SU-DHL-6 (cell line): ENCODE measurements at regions not wholly inside any gene's neighbourhood (a gene's known extent, or its start where the extent isn't known, plus 50 kb on each side); places are given as distances from the start of the nearest gene placed in this dataset.

ENCODE experiments used
- EZH2phosphoT487 ChIP-seq: fragments of 200-600 bp; sonication (generic), shearing (Covaris generic); conservative IDR thresholded peaks from 2 replicates; pipeline ENCODE4 v1.6.1; 2018; ENCODE audit warnings: mild to moderate bottlenecking, antibody characterized with exemption, low read length, moderate library complexity, mixed read lengths
- TF ChIP-seq, protein P1 (sequence below): fragments of 200-600 bp; sonication (generic); IDR thresholded peaks from one replicate; pipeline ENCODE4 v1.5.1; 2017; ENCODE audit warnings: antibody characterized with exemption, mild to moderate bottlenecking, low read length, moderate library complexity; ENCODE audit not compliant: insufficient read depth, poor library complexity, severe bottlenecking

DNA sequence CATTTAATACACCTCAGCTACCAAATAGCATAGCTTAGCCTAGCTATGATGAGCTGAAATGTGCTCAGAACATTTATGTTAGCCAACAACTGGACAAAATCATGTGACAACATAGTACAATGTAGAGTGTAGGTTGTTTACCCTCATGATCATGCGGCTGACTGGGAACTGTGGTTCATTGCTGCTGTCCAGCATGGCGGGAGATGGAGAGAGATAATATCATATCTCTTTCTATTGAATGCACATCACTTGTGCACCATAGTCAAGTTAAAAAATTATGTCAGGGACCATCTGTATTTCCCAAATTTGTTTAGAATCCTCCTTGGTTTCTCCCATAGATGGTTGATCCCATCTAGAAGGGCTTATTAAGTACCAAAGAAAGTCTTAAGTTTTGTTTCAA lies 151.1 kb upstream of the ELL2 start:
- TF ChIP-seq, protein P1, sequence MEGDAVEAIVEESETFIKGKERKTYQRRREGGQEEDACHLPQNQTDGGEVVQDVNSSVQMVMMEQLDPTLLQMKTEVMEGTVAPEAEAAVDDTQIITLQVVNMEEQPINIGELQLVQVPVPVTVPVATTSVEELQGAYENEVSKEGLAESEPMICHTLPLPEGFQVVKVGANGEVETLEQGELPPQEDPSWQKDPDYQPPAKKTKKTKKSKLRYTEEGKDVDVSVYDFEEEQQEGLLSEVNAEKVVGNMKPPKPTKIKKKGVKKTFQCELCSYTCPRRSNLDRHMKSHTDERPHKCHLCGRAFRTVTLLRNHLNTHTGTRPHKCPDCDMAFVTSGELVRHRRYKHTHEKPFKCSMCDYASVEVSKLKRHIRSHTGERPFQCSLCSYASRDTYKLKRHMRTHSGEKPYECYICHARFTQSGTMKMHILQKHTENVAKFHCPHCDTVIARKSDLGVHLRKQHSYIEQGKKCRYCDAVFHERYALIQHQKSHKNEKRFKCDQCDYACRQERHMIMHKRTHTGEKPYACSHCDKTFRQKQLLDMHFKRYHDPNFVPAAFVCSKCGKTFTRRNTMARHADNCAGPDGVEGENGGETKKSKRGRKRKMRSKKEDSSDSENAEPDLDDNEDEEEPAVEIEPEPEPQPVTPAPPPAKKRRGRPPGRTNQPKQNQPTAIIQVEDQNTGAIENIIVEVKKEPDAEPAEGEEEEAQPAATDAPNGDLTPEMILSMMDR, result no peak
- TF ChIP-seq EZH2phosphoT487, result no peak
